AG08396 (cell line): ENCODE measurements at regions not wholly inside any gene's neighbourhood (a gene's known extent, or its start where the extent isn't known, plus 50 kb on each side); places are given as distances from the start of the nearest gene placed in this dataset.

ENCODE experiments used
- DNase-seq: peaks from one replicate; pipeline ENCODE4 v3.0.0; 2012; ENCODE audit warnings: low spot score, mixed read lengths

DNA sequence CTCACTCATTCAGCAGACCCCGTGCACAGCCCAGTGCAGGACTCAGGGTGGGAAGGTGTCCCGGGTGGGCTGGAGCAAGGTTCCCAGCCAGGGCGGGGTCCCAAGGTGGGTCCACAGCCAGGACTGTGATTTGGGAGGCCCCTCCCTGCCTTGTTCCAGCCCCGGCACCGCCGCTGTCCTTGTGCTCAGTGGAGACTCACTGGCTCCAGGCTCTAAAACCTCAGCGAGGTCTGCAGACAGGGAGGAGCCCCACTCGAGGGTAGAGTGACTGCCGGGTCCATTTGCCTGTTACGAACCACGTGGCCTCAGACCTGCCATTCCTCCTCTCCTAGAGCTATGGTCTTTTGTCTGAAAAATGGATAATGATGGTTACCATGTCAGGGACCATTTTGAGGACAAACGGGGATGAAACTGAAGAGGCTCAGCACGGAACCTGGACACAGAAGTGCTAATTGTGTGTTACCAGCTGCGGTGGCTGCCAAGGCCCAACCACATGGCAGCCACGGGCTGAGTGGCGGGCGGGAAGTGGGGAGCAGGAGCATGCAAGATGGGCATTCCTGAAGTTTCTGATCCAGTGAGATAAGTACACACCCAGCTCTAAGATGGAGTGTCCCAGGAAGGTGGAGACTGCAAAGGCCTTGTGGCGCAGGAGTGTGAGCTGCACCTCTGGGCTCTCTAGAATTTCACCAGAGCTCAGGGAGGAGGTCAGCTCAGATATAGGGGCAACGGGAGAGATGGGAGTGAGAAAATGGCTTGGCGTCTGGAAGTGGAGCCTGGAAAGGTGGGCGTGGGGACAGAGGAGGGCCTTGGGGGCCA, 317.6 kb downstream of the SEC14L1 start:
- DNase-seq: no peak

DNA sequence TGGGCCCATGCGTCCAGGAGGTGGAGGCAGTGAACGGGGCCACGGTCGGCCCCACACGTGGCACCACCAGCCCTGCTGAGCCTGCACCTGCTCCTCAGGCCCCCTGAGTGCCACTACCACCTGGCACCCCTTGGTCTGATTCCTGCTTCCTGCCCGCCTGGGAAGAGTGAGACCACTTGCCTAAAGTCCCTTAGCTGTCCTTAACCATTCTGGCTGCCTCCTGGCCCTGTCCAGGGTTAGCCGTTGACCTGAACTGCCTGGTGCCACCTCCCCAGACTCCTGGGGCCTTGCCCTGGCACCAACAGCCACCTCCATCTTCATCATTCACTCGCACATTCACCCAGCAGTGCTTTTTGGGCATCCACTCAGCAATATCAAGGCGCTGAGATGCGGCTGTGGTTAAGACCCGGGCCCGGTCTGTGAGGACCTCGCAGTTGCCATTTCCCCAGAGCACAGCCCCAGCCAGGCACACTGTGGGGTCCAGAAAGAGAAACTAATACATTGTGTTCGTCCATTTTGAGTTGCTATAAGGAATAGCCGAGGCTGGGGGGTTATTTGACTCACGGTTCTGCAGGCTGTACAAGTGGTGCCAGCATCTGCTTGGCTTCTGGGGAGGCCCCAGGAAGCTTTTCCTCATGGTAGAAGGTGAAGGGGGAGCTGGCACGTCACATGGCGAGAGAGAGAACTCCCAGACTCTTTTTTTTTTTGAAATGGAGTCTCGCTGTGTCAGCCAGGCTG, 318.4 kb downstream of the SEC14L1 start:
- DNase-seq: no peak

- DNase-seq: no peak
Observed at GRCh38 chr17:77460514-77461046, 319.8 kb downstream of the SEC14L1 start.

DNA sequence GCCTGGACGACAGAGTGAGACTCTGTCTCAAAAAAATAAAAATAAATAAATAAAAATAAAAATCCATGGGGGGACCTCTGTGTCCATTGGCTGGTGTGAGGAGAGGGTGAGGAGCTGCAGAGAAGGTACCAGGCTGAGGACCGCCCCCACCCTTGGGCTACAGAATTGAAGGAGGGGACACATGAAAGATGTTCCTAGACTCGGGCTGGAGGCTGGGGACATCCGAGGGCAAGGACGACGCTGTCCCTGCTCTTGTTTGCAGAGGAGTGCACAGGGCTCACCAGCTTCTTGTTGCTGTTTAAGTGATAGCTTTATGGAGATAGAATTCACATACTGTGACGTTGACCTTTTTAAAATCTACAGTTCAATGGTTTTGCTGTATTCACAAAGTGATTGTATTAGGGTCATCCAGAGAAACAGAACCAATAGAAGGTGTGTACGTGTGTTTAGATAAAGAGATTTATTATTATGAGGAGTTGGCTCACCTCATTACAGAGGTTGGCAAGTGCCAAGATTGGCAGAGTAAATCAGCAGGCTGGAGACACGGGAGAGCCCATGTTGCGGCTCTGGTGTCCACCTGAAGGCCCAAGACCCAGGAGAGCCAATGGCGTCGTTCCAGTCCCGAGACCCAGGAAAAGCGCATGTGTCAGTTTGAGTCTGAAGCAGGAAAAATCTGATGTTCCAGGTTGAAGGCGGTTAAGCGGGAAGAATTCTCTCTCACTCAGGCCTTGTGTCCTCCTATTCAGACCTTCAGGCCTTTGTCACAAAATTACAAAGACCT, 320.7 kb downstream of the SEC14L1 start:
- no peak for DNase-seq

GRCh38 chr17:77462090-77462489, 321.3 kb downstream of the SEC14L1 start:
- no peak for DNase-seq

GRCh38 chr17:77462553-77463497, 322.1 kb downstream of the SEC14L1 start:
- no peak for DNase-seq

DNA sequence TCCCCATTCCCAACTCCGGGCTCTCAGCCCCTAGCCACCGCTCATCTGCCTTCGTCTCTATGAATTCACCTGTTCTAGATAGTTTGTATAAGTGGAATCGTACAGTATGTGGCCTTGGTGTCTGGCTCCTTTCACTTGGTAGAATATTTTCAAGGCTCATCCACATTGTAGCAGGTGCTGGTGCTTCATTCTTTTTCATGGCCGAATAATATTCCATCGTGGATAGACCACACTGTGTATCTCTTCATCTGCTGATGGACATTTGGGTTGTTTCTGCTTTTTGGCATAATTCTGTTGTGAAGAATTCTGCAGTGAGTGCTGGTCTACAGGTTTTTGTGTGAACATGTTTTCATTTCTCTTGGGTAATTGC, 324.2 kb downstream of the SEC14L1 start:
- DNase-seq: no peak

DNA sequence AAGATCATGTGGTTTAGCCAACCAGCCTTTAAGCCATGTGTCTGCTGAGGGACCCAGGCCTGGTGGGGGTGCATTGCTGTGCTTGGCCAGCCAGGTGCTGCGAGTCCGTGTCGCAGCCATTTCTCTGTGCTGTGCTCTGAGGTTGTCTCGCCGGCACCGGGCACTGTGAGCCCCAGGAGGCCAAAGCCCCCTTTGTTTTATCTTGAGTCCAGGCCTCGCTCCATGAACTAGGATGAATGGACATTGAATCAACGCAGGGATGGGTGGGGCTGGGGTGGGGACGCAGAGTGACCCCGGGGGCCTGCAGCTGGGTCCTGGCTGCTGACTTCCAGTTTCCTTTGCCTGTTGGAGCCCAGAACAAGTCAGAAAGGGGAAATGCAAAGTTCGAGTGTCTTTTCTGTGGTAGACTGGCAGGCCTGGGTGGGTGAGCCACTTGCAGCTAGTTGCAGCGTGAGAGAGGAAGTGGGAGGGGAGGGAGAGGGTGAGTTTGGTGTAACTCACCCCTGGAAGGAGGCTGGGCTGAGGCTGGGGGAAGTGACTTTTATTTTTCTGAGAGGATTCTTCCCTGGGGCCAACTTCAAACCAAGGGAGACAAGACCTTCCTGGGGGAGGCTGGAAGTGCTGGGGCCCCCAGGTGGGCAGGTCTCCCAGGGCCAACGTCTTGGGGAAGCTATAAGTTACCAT, 324.7 kb downstream of the SEC14L1 start:
- DNase-seq: peak; percentile 62

GRCh38 chr17:77466140-77466539, 325.4 kb downstream of the SEC14L1 start:
- no peak for DNase-seq

- DNase-seq: no peak
Observed at GRCh38 chr17:77466596-77467223, 325.9 kb downstream of the SEC14L1 start.

DNA sequence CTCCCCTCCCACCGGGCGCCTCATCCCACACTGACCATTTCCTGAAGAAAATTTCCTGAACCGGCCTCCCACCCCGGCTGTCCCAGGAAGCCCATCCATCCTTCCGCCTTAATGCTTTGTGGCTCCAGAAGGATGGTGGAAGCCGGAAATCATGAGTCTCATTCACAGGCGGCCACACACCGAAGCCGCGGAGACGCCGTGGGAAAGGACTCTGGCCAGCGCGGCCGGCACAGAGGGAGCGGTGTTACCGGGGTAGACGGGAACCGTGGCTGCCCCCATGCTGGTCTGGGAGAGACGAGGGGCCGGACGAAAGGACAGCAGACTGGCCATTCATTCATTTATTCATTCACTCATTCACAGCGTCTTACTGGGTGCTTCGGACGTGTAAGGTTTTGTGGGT, 326.8 kb downstream of the SEC14L1 start:
- no peak for DNase-seq

GRCh38 chr17:77468897-77469296, 328.1 kb downstream of the SEC14L1 start:
- no peak for DNase-seq

DNA sequence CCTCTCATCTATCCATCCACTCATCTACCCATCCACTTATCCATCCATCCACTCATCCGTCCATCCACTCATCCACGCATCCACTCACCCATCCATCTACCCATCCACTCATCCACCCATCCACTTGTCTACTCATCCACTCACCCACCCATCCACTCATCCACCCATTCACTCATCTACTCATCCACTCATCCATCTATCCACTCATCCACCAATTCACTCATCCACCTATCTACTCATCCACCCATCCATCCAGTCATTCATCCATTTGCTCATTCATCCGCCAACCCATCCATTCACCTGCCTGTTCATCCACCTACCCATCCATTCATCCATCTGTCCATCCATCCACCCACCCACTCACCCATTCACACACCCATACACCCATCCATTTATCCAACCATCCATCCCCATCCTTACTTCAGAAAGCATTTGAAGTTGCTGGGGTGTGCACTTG, 329.6 kb downstream of the SEC14L1 start:
- DNase-seq: no peak

DNA sequence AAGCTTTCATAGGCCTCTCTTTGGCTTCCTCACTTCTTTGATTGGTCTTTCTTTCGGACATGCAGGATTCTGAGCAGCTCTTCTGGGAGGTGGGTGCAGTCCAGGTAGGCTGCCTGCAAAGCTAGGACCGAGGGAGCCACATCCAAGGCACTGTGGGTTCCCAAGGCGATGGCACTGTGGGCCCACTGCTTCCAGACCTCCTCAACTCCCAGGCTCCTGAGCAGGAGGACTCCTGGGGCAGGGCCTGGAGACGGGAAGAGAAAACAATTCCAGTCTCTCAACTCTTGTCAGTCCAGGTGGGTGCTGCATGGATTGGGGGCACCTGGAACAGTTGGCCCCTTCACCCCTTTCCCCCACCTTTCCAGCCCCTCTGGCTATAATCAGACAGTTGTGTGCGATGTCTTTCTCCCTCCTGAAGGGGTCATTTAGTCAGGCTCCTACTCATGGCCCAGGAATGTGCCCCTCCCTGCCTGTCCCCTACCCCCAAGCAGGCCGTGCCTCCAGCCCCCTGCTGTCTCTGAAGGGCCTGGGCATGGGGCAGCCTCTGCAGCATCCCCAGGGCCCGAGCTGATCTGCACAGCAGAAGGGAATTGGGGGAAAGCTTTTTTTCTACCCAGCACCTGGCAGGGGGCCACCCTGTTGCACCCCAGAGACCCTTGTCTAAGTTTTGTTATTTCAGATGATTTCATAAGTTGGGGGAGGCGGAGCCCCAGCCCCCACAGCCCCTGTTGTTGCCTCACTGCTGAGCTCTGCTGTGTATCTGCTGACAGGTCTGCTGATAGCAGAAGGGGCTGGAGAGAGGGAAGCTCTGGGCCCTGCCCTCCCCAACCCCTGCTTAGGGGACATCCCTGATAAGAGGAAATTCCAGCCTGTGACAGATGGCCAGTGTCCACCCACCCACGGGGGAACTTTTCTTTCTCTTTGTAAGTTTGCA, 330.3 kb downstream of the SEC14L1 start:
- DNase-seq: no peak

DNA sequence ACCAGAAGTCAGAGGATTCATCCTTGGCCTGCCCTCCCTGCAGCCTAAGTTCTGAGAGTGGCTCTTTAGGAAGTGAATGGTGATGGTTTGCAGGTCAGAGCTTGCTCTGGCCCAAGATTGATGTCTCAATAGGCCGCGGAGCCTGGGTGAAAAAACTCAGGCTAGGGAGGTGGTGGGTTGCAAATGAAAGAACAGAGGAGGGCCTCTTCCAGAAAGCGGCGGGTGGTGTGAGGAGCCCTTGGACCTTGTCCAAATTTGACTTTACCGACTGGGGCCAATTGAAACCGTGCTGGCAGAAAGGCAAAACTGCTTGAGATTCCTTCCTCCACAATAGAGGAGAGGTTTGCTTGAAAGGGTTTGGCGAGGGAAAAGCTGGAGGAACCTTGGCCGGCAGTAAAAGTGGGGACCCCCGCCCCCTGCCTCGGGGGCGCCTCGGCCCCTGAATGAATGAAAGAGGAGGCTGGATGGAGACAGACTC, 331.3 kb downstream of the SEC14L1 start:
- peak; percentile 58 for DNase-seq

- DNase-seq: no peak
Observed at GRCh38 chr17:77472468-77473310, 331.9 kb downstream of the SEC14L1 start.

- no peak for DNase-seq
Observed at GRCh38 chr17:77473615-77474226, 333.0 kb downstream of the SEC14L1 start.
